OCI-LY1 (cell line): ENCODE measurements at regions not wholly inside any gene's neighbourhood (a gene's known extent, or its start where the extent isn't known, plus 50 kb on each side); places are given as distances from the start of the nearest gene placed in this dataset.
"Not testable (repeated sequence)": the region's sequence is repeated elsewhere in the genome, so short reads cannot be mapped to it uniquely, and the experiment has no call there.

Experiments
- H2AFZ ChIP-seq: fragments of 200-600 bp; sonication (generic), shearing (Covaris generic); 2 replicates; pipeline ENCODE4 v1.6.0; 2014; ENCODE audit warnings: antibody characterized with exemption, mild to moderate bottlenecking, low read length
- H3F3A ChIP-seq: fragments of 200-600 bp; sonication (generic), shearing (Covaris generic); 2 replicates; pipeline ENCODE4 v1.6.0; 2014; ENCODE audit warnings: mild to moderate bottlenecking, antibody characterized with exemption, low read length, moderate library complexity; ENCODE audit not compliant: insufficient read depth
- H3K27ac ChIP-seq: fragments of 200-600 bp; sonication (generic); 2 replicates; pipeline ENCODE4 v1.5.1; 2014; ENCODE audit warnings: low read length, mixed run types, mild to moderate bottlenecking, low read depth; ENCODE audit not compliant: poor library complexity, severe bottlenecking
- H3K27me3 ChIP-seq: fragments of 200-600 bp; sonication (generic); 2 replicates; pipeline ENCODE4 v1.6.0; 2014; ENCODE audit warnings: antibody characterized with exemption, mild to moderate bottlenecking, low read length, moderate library complexity; ENCODE audit not compliant: insufficient read depth
- H3K36me3 ChIP-seq: fragments of 200-600 bp; sonication (generic); 2 replicates; pipeline ENCODE4 v1.6.1; 2014; ENCODE audit warnings: mild to moderate bottlenecking, antibody characterized with exemption, low read length, moderate library complexity, mixed read lengths; ENCODE audit not compliant: insufficient read depth
- H3K4me1 ChIP-seq: fragments of 200-600 bp; sonication (generic); 2 replicates; pipeline ENCODE4 v1.5.1; 2014; ENCODE audit warnings: mild to moderate bottlenecking, low read length, moderate library complexity; ENCODE audit not compliant: insufficient read depth, severe bottlenecking
- H3K4me2 ChIP-seq: fragments of 200-600 bp; sonication (generic), shearing (Covaris generic); 2 replicates; pipeline ENCODE4 v1.6.1; 2014; ENCODE audit warnings: low read length
- H3K4me3 ChIP-seq: fragments of 200-600 bp; sonication (generic); 2 replicates; pipeline ENCODE4 v1.5.1; 2014; ENCODE audit warnings: low read length, low read depth, mild to moderate bottlenecking, mixed read lengths; ENCODE audit not compliant: poor library complexity, severe bottlenecking
- H3K79me2 ChIP-seq: fragments of 200-600 bp; shearing (Covaris generic); 2 replicates; pipeline ENCODE4 v1.6.1; 2016; ENCODE audit warnings: mixed run types, low read length, mixed read lengths; ENCODE audit not compliant: insufficient read depth
- H3K9ac ChIP-seq: fragments of 200-600 bp; sonication (generic), shearing (Covaris generic); 2 replicates; pipeline ENCODE4 v1.6.1; 2014; ENCODE audit warnings: mild to moderate bottlenecking, low read length, mixed read lengths
- H3K9me2 ChIP-seq: fragments of 200-600 bp; sonication (generic), shearing (Covaris generic); 2 replicates; pipeline ENCODE4 v1.6.1; 2014; ENCODE audit warnings: low read depth, mild to moderate bottlenecking, low read length, mixed read lengths
- H3K9me3 ChIP-seq: fragments of 200-600 bp; shearing (Covaris generic); 2 replicates; pipeline ENCODE4 v1.6.1; 2014; ENCODE audit warnings: low read length, mixed read lengths
- H4K20me1 ChIP-seq: fragments of 200-600 bp; sonication (generic), shearing (Covaris generic); 2 replicates; pipeline ENCODE4 v1.6.0; 2016; ENCODE audit warnings: mild to moderate bottlenecking, low read length; ENCODE audit not compliant: insufficient read depth
- EZH2 ChIP-seq: fragments of 200-600 bp; sonication (generic), shearing (Covaris generic); IDR thresholded peaks from 2 replicates; pipeline ENCODE4 v1.8.0; 2017; ENCODE audit warnings: borderline replicate concordance, mixed run types, mild to moderate bottlenecking, antibody characterized with exemption, low read length, moderate library complexity, mixed read lengths
- TF ChIP-seq, protein P1 (sequence below): fragments of 200-600 bp; sonication (generic), shearing (Covaris generic); IDR thresholded peaks from 2 replicates; pipeline ENCODE4 v1.5.1; 2017; ENCODE audit warnings: mild to moderate bottlenecking, antibody characterized with exemption, low read length, moderate library complexity, mixed read lengths

GRCh38 chr13:81339666-81340065 lies 998.7 kb upstream of the SPRY2 start:
- not testable (repeated sequence) for H3K9me2 ChIP-seq, H3K4me2 ChIP-seq, H3F3A ChIP-seq, H3K79me2 ChIP-seq, H4K20me1 ChIP-seq, H3K36me3 ChIP-seq, H3K4me3 ChIP-seq, H3K4me1 ChIP-seq, H3K27ac ChIP-seq, H3K27me3 ChIP-seq, H3K9ac ChIP-seq, H2AFZ ChIP-seq, H3K9me3 ChIP-seq

DNA sequence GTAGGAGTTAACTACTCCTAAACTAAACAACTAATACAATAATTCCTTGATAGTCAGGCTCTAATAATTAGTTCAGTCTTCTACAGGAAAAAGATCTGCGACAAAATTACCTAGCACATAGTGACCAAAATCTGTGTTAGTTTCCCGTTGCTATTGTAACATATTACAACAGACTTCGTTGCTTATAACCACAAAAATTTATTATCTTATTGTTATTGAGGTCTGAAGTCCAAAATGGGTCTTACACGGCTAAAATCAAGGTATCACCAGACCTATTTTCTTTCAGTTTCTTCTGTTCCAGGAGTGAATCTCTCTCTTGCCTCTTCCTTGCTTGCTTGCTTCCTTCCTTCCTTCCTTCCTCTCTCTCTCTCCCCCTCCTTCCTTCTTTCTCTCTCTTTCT lies 993.6 kb upstream of the SPRY2 start:
- H3K4me3 ChIP-seq: no peak overlapping the region
- H2AFZ ChIP-seq: no peak overlapping the region
- H3F3A ChIP-seq: no peaks in the 10 kb centered on the region
- no peak for TF ChIP-seq EZH2
- TF ChIP-seq, protein P1, sequence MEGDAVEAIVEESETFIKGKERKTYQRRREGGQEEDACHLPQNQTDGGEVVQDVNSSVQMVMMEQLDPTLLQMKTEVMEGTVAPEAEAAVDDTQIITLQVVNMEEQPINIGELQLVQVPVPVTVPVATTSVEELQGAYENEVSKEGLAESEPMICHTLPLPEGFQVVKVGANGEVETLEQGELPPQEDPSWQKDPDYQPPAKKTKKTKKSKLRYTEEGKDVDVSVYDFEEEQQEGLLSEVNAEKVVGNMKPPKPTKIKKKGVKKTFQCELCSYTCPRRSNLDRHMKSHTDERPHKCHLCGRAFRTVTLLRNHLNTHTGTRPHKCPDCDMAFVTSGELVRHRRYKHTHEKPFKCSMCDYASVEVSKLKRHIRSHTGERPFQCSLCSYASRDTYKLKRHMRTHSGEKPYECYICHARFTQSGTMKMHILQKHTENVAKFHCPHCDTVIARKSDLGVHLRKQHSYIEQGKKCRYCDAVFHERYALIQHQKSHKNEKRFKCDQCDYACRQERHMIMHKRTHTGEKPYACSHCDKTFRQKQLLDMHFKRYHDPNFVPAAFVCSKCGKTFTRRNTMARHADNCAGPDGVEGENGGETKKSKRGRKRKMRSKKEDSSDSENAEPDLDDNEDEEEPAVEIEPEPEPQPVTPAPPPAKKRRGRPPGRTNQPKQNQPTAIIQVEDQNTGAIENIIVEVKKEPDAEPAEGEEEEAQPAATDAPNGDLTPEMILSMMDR: no peak
- no peaks in the 10 kb centered on the region for H3K9me3 ChIP-seq
- no peak overlapping the region for H3K27ac ChIP-seq
- no peaks in the 10 kb centered on the region for H4K20me1 ChIP-seq
- H3K4me2 ChIP-seq: no peak overlapping the region
- peaks cover 3% of the 10 kb centered on the region; the same call in 1 of the 2 replicates for H3K9me2 ChIP-seq
- H3K79me2 ChIP-seq: no peaks in the 10 kb centered on the region
- H3K27me3 ChIP-seq: no peaks in the 10 kb centered on the region
- H3K36me3 ChIP-seq: no peaks in the 10 kb centered on the region
- H3K4me1 ChIP-seq: no peaks in the 10 kb centered on the region
- H3K9ac ChIP-seq: no peak overlapping the region

- Histone ChIP-seq H2AFZ (no peak overlapping the region), H3K4me1 (no peaks in the 10 kb centered on the region), H3K9ac (no peak overlapping the region), H3F3A (no peaks in the 10 kb centered on the region), H3K4me3 (no peak overlapping the region), H3K27me3 (no peaks in the 10 kb centered on the region), H3K9me3 (no peaks in the 10 kb centered on the region; the same call in 1 of the 2 replicates), H3K79me2 (no peaks in the 10 kb centered on the region), H3K9me2 (no peaks in the 10 kb centered on the region), H3K27ac (no peak overlapping the region), H3K36me3 (no peaks in the 10 kb centered on the region), H3K4me2 (no peak overlapping the region), H4K20me1 (no peaks in the 10 kb centered on the region)
- TF ChIP-seq EZH2: no peak
- TF ChIP-seq, protein P1: no peak
Observed at GRCh38 chr13:81326913-81327312, 986.0 kb upstream of the SPRY2 start.

DNA sequence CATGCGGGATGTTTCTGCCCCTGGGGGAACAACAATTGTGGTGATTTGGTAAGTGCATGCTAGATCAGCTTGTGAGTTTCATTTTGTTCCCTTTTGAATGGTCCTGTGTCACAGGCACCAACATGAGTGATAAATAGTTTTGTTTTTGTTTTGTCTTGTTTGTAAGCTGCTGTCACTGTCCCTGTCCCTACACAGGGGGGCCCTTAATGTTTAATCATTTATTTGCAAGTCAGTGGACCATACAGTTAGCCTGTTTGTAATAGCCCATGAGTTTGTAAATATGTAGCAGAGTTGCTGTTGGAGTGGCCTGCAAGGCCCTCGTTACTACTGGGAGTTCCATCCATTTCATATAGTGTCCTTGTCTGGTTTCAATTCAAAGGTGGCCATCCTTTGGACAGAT lies 979.6 kb upstream of the SPRY2 start:
- Histone ChIP-seq H3K4me1 (no peaks in the 10 kb centered on the region), H2AFZ (no peak overlapping the region), H3K9me3 (no peaks in the 10 kb centered on the region), H3K9me2 (no peaks in the 10 kb centered on the region), H3F3A (no peaks in the 10 kb centered on the region), H3K4me2 (no peak overlapping the region), H3K36me3 (no peaks in the 10 kb centered on the region), H3K4me3 (no peak overlapping the region), H3K27ac (no peak overlapping the region), H3K9ac (no peak overlapping the region), H3K27me3 (no peaks in the 10 kb centered on the region), H3K79me2 (no peaks in the 10 kb centered on the region), H4K20me1 (no peaks in the 10 kb centered on the region)
- TF ChIP-seq, protein P1: no peak
- TF ChIP-seq EZH2: no peak
